Mesenchymal stem cell (in vitro differentiated cells and primary cell): ENCODE measurements at regions not wholly inside any gene's neighbourhood (a gene's known extent, or its start where the extent isn't known, plus 50 kb on each side); places are given as distances from the start of the nearest gene placed in this dataset.
"Not testable (repeated sequence)": the region's sequence is repeated elsewhere in the genome, so short reads cannot be mapped to it uniquely, and the experiment has no call there.

ENCODE experiments used
- DNase-seq: peaks from one replicate; pipeline ENCODE4 v3.0.0-alpha.2; 2013
- H2AFZ ChIP-seq: one replicate; pipeline ENCODE4 v1.6.1; 2013; ENCODE audit warnings: low read depth, mild to moderate bottlenecking, control low read depth, inconsistent platforms, low read length, moderate library complexity
- H2AK5ac ChIP-seq: 2 replicates; pipeline ENCODE4 v1.6.1; 2013; ENCODE audit warnings: low read length, moderate library complexity, mild to moderate bottlenecking, inconsistent platforms; ENCODE audit not compliant: severe bottlenecking
- H2BK120ac ChIP-seq: one replicate; pipeline ENCODE4 v1.6.1; 2013; ENCODE audit warnings: low read depth, mild to moderate bottlenecking, inconsistent platforms, low read length, moderate library complexity
- H2BK12ac ChIP-seq, 2 experiments: one replicate each; pipeline ENCODE4 v1.6.1; 2013; ENCODE audit warnings: inconsistent platforms in 2 of 2, low read length in 2 of 2, mild to moderate bottlenecking in 2 of 2, moderate library complexity in 2 of 2, control low read depth in 1 of 2
- H2BK15ac ChIP-seq: one replicate; pipeline ENCODE4 v1.6.1; 2013; ENCODE audit warnings: mild to moderate bottlenecking, low read depth, inconsistent platforms; ENCODE audit not compliant: poor library complexity, severe bottlenecking
- H2BK5ac ChIP-seq: 2 replicates; pipeline ENCODE4 v1.6.1; 2013; ENCODE audit warnings: low read depth, mild to moderate bottlenecking, low read length, control low read depth, inconsistent platforms; ENCODE audit not compliant: poor library complexity, severe bottlenecking
- H3K14ac ChIP-seq, 2 experiments: one replicate each; pipeline ENCODE4 v1.6.1; 2013; ENCODE audit warnings: inconsistent platforms in 2 of 2, low read length in 2 of 2, control low read depth in 1 of 2, mild to moderate bottlenecking in 1 of 2, moderate library complexity in 1 of 2
- H3K18ac ChIP-seq, 2 experiments: one replicate each; pipeline ENCODE4 v1.6.1; 2013; ENCODE audit warnings: inconsistent platforms in 2 of 2, low read length in 2 of 2, control low read depth in 1 of 2, low read depth in 1 of 2, mild to moderate bottlenecking in 1 of 2
- H3K23ac ChIP-seq, 2 experiments: one replicate each; pipeline ENCODE4 v1.6.1; 2013; ENCODE audit warnings: inconsistent platforms in 2 of 2, low read length in 2 of 2, mild to moderate bottlenecking in 2 of 2, moderate library complexity in 2 of 2, control low read depth in 1 of 2
- H3K27ac ChIP-seq: 2 replicates; pipeline ENCODE4 v1.5.1; 2013; ENCODE audit warnings: mild to moderate bottlenecking, moderate library complexity, low read length, control low read depth, inconsistent platforms; ENCODE audit not compliant: poor library complexity, severe bottlenecking
- H3K27me3 ChIP-seq, 2 experiments: 2 replicates each; pipeline versions ENCODE4 v1.6.1 to v1.7.0; 2013; ENCODE audit warnings: low read length in 2 of 2, mild to moderate bottlenecking in 2 of 2, moderate library complexity in 2 of 2, control low read depth in 1 of 2, inconsistent platforms in 1 of 2; ENCODE audit not compliant: control insufficient read depth in 1 of 2, insufficient read depth in 1 of 2
- H3K36me3 ChIP-seq, 2 experiments: 2 replicates each; pipeline versions ENCODE4 v1.6.1 to v1.7.0; 2013; ENCODE audit warnings: low read length in 2 of 2, control low read depth in 1 of 2, inconsistent platforms in 1 of 2, low read depth in 1 of 2, mild to moderate bottlenecking in 1 of 2; ENCODE audit not compliant: insufficient read depth in 2 of 2, control insufficient read depth in 1 of 2
- H3K4ac ChIP-seq, 2 experiments: one replicate each; pipeline ENCODE4 v1.6.1; 2013; ENCODE audit warnings: inconsistent platforms in 2 of 2, low read length in 2 of 2, mild to moderate bottlenecking in 2 of 2, moderate library complexity in 2 of 2, control low read depth in 1 of 2, low read depth in 1 of 2
- H3K4me1 ChIP-seq: 2 replicates; pipeline ENCODE4 v1.6.1; 2013; ENCODE audit warnings: low read depth, low read length, control low read depth; ENCODE audit not compliant: control insufficient read depth, insufficient read depth
- H3K4me2 ChIP-seq: 2 replicates; pipeline ENCODE4 v1.6.1; 2013; ENCODE audit warnings: low read length, mild to moderate bottlenecking, inconsistent platforms; ENCODE audit not compliant: poor library complexity, severe bottlenecking
- H3K4me3 ChIP-seq, 2 experiments: 2 replicates each; pipeline versions ENCODE4 v1.5.1 to v1.7.0; 2013; ENCODE audit warnings: low read length in 2 of 2, mild to moderate bottlenecking in 2 of 2, control low read depth in 1 of 2, low read depth in 1 of 2; ENCODE audit not compliant: insufficient read depth in 1 of 2
- H3K79me1 ChIP-seq: replicated peaks from 2 replicates; pipeline ENCODE4 v1.6.1; 2013; ENCODE audit warnings: mild to moderate bottlenecking, control low read depth, low read length, inconsistent platforms; ENCODE audit not compliant: poor library complexity, severe bottlenecking
- H3K9ac ChIP-seq: 2 replicates; pipeline ENCODE4 v1.7.0; 2013; ENCODE audit warnings: mild to moderate bottlenecking, low read length, moderate library complexity
- H3K9me3 ChIP-seq: 2 replicates; pipeline ENCODE4 v1.7.0; 2013; ENCODE audit warnings: mild to moderate bottlenecking, low read length; ENCODE audit not compliant: control insufficient read depth
- H4K8ac ChIP-seq: one replicate; pipeline ENCODE4 v1.6.1; 2013; ENCODE audit warnings: inconsistent platforms, mild to moderate bottlenecking, low read length, moderate library complexity
- H4K91ac ChIP-seq: one replicate; pipeline ENCODE4 v1.6.1; 2013; ENCODE audit warnings: mild to moderate bottlenecking, low read length, inconsistent platforms
- WGBS: methylation state at CpG from one replicate; pipeline ENCODE4 v1.1.7; 2013; ENCODE audit warnings: mixed read lengths; 5-methylcytosine and 5-hydroxymethylcytosine counted together

- H2BK120ac ChIP-seq: no peak overlapping the region
- no CpG with 5 or more reads among the region's 1 CpG for whole genome bisulfite sequencing
These were observed 549.1 kb downstream of the ANKRD50 start for GRCh38 chr4:124163401-124163800.

DNA sequence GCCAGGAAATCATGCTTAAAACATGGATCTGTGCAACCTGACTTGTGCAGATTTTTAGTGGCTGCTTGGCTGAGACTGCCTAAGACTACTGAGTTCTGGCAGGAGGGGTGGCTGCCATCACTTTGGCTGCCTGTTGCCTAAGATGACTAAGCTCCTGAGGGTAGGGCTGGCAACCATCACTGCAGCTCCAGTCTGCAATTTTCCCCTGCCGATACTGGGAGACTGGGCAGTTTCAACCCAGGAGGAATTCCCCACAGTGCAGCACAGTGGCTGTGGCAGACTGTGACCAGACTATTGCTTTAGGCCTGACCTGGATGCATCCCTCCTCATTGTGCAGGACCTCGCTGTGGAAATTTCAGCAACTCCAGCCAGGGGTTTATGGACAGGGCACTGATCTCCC is 544.9 kb downstream of the ANKRD50 start:
- Histone ChIP-seq H3K9me3 (peaks cover 13% of the 10 kb centered on the region), H3K4ac (peak overlapping the region in 1 of 2 experiments; percentile 6), H3K14ac (no peak overlapping the region), H2AK5ac (no peak overlapping the region), H3K18ac (no peak overlapping the region), H3K79me1 (no peaks in the 10 kb centered on the region), H3K4me2 (no peak overlapping the region), H2BK12ac (no peak overlapping the region), H3K27me3 (no peaks in the 10 kb centered on the region), H3K36me3 (no peaks in the 10 kb centered on the region), H2BK120ac (no peak overlapping the region), H2BK15ac (no peak overlapping the region), H3K27ac (no peak overlapping the region), H2BK5ac (no peak overlapping the region), H3K9ac (no peak overlapping the region), H4K8ac (no peak overlapping the region), H3K4me1 (no peaks in the 10 kb centered on the region), H4K91ac (no peak overlapping the region), H3K23ac (no peak overlapping the region), H2AFZ (no peak overlapping the region), H3K4me3 (no peak overlapping the region)
- no peak for DNase-seq
- 97% methylated on average over 2 of the region's 2 CpGs for WGBS

More at GRCh38 chr4:124163401-124163800, 549.1 kb downstream of the ANKRD50 start:
- no peaks in the 10 kb centered on the region for H3K27me3 ChIP-seq
- no peak for DNase-seq
- H3K4ac ChIP-seq: no peak overlapping the region
- no peaks in the 10 kb centered on the region for H3K79me1 ChIP-seq
- H3K18ac ChIP-seq: no peak overlapping the region
- no peak overlapping the region for H2BK5ac ChIP-seq
- no peak overlapping the region for H3K27ac ChIP-seq
- no peak overlapping the region for H2AFZ ChIP-seq
- no peak overlapping the region for H2BK12ac ChIP-seq
- H3K9ac ChIP-seq: no peak overlapping the region
- no peak overlapping the region for H4K8ac ChIP-seq
- H3K4me2 ChIP-seq: no peak overlapping the region
- no peak overlapping the region for H4K91ac ChIP-seq
- H3K14ac ChIP-seq: no peak overlapping the region
- H3K4me1 ChIP-seq: no peaks in the 10 kb centered on the region
- no peak overlapping the region for H2AK5ac ChIP-seq
- H3K23ac ChIP-seq: no peak overlapping the region
- H2BK15ac ChIP-seq: no peak overlapping the region
- peaks cover 3% of the 10 kb centered on the region for H3K9me3 ChIP-seq
- H3K4me3 ChIP-seq: no peak overlapping the region
- H3K36me3 ChIP-seq: no peaks in the 10 kb centered on the region

GRCh38 chr4:124169524-124169923 is 543.0 kb downstream of the ANKRD50 start:
- H3K9ac ChIP-seq, H3K36me3 ChIP-seq, H3K27ac ChIP-seq, H4K91ac ChIP-seq, H3K4me3 ChIP-seq, H2BK15ac ChIP-seq, H2BK5ac ChIP-seq, H3K4ac ChIP-seq, H3K4me2 ChIP-seq, DNase-seq, H2BK120ac ChIP-seq, H3K14ac ChIP-seq, H2AFZ ChIP-seq, H3K79me1 ChIP-seq, H3K18ac ChIP-seq, H4K8ac ChIP-seq, H3K27me3 ChIP-seq, H3K4me1 ChIP-seq, H3K23ac ChIP-seq, H2BK12ac ChIP-seq, H2AK5ac ChIP-seq: not testable (repeated sequence)
- H3K9me3 ChIP-seq: peaks cover 13% of the 10 kb centered on the region
- 90% methylated on average over 1 of the region's 1 CpG for WGBS

DNA sequence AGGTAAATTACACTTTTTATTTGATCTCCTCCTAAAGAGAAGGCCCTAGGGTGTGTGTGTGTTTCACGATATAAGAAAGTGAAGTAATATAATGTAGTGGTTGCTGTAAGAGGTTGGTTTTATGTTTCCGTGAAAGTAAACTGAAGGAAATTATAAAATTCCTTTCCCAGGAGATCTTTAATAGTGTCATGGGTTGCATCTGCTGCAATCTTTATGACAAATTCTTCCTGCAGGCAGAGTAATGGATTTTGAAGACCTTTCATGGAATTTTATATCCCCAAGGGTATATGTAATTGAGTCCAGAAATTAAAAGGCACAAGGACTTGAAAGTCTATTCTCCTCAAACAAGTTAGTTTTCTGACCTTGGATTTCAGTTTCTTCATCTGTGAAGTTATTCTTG is 538.6 kb downstream of the ANKRD50 start:
- Histone ChIP-seq H2AFZ (no peak overlapping the region), H3K27ac (no peak overlapping the region), H2AK5ac (no peak overlapping the region), H3K9me3 (peaks cover 13% of the 10 kb centered on the region), H3K27me3 (no peaks in the 10 kb centered on the region), H2BK15ac (no peak overlapping the region), H3K4ac (no peak overlapping the region), H2BK12ac (no peak overlapping the region), H4K8ac (no peak overlapping the region), H3K4me2 (no peak overlapping the region), H3K14ac (no peak overlapping the region), H3K36me3 (no peaks in the 10 kb centered on the region), H3K23ac (no peak overlapping the region), H3K4me3 (no peak overlapping the region), H3K18ac (no peak overlapping the region), H3K4me1 (no peaks in the 10 kb centered on the region), H3K9ac (no peak overlapping the region), H3K79me1 (no peaks in the 10 kb centered on the region), H2BK5ac (no peak overlapping the region), H2BK120ac (no peak overlapping the region), H4K91ac (no peak overlapping the region)
- WGBS: 85% methylated on average over 2 of the region's 2 CpGs
- DNase-seq: no peak
